HG02588 (cell line): ENCODE measurements at regions not wholly inside any gene's neighbourhood (a gene's known extent, or its start where the extent isn't known, plus 50 kb on each side); places are given as distances from the start of the nearest gene placed in this dataset.

Experiments
- ATAC-seq: cut with Tn5 transposase; IDR thresholded peaks from one replicate; pipeline ENCODE4 v1.9.1; 2021; ENCODE audit warnings: mild to moderate bottlenecking, moderate library complexity; ENCODE audit not compliant: unreplicated experiment

- ATAC-seq = no peak
Measured at GRCh38 chr7:3229904-3230470, 71.1 kb upstream of the SDK1 start.

DNA sequence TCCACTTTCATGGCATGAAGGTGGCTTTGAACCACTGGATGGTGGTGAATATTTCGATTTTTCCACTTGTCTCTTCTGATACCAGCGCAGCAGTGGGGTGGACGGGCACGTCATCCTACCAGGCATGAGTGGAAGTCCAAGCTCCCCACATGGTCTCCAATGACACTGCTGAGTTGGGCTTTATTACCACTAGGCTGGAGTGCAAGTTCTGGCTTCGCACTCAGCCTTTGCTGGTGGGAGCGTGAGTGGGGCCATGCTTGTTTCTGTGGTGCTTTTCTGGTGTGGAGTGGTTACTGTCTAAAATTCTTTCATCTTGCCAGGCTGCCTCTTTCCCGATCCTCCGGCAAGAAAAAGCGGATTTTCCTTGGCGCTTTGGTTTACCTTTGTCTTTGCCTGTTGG lies 70.1 kb upstream of the SDK1 start:
- ATAC-seq = no peak

GRCh38 chr7:3232228-3232627 lies 68.8 kb upstream of the SDK1 start:
- no peak for ATAC-seq

DNA sequence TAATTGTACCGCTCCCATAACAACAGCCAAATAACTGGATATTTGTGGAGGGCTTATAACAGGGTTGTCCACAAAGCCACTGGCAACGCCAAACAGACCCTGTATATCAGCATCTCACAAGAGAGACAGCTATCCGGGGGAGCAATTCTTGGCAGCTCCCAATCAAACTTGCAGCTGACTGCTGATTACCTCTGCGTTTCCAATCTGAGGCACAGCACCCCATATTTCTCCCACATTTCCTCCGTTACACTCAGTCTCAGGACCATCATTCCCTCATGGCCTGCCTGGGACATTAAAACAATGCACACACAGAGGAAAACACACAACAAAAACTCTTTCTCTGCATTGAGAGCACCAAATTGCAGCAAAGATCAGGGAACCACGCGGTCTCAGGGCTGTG lies 67.8 kb upstream of the SDK1 start:
- ATAC-seq = no peak

DNA sequence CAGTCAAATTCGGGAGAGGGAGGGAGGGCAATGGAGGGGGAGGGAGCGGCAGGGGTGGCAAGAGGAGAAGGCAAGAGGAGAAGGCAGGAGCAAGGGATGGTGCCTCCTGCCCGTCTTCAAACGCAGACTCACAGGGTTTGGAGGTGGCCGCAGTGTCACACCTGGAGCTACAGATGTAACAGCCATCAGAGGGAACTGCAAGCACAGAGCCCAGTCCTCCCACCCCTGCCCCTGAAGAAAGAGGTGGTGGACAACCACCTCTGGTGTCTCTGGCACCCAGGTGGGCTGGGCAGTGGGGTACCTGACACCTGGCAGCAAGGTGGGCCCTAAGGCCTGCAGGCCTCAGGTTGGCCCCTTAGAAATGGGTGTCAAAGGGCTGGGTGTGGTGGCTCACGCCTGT lies 67.0 kb upstream of the SDK1 start:
- no peak for ATAC-seq

DNA sequence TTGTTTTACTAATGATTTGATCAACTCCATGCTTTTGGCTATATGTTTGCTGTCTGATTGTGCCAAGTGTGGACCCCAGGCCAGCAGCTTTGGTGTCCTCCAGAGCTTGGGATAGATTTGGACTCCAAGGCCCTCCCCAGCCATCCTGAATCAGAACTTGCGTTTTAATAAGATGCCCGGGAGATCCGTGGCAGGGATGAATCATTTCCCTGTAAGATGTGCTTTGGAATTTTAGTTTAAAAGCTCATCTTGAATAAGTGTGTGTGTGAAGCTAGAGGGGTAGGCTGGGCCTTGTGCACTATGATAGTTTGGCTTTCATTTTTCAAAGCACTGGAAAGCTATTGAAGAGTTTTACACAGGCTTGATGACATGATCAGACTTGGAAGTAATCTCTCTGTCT lies 66.2 kb upstream of the SDK1 start:
- ATAC-seq = no peak

DNA sequence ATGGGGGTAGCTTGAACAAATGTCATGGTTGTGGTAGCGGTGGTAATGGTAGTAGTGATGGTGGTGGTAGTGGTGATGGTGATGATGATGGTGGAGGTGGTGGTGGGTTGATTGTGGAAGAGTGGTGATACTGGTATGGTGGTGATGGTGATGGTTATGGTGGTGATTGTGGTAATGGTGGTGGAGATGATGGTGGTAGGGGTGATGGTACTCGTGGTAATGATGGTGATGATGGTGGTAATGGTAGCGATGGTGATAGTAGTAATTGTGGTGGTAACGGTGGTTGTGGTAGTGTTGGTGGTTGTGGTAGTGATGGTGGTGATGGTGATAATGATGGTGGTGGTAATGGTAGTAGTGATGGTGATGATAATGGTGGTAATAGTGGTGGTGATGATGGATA lies 65.7 kb upstream of the SDK1 start:
- no peak for ATAC-seq

GRCh38 chr7:3236268-3236667 lies 64.8 kb upstream of the SDK1 start:
- ATAC-seq = no peak

DNA sequence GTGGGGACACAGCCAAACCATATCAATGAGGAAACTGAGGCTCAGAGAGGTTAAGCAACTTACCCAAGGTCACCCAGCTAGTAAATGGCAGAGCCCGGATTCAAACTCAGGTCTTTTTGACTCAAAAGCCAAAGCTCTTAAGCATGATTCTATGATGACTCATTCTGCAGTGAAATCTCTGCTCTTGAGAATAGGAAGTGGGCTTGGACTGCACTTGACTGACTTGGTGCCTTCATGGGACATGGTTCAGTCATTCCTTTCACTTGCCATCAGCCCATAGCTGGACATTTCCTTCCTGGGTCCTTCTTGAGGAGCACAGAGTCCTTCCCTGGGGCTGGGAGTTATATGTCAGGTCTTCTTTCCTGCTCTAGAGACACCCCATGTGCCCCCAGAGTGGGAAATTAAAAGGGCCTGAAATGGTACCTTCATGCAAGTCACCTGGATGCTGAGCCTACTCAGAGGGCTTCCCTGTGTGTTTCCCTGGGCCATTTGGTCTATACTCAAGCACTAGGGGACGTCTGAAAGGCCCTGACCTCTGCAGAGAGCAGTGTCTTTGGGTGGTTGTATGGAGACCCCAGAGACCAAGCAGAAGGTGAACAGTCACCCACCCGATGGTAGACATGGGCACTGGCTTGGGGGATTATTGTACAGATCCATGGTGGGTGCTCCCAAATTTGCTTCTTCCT lies 62.4 kb upstream of the SDK1 start:
- ATAC-seq = no peak

- ATAC-seq = no peak
Measured at GRCh38 chr7:3239291-3239691, 61.8 kb upstream of the SDK1 start.

GRCh38 chr7:3240826-3241430 lies 60.1 kb upstream of the SDK1 start:
- no peak for ATAC-seq

GRCh38 chr7:3241686-3242258 lies 59.3 kb upstream of the SDK1 start:
- no peak for ATAC-seq

GRCh38 chr7:3242398-3242972 lies 58.6 kb upstream of the SDK1 start:
- ATAC-seq = no peak

DNA sequence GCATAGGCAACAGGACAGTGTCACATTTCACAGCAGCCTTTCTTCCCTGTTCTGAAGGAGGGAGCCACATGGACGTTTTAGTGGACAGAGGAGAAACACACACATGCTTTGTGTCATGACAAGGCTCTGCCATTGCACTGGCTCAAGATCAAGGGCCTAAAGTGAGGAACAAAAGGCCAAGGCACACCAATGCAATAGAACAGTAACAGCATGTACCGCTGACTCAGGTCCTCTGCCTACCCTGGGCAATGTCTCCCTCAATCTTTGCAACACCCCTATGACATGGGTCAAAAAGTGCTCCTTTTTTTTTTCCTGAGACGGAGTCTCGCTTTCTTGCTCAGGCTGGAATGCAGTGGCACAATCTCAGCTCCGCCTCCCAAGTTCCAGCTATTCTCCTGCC lies 57.8 kb upstream of the SDK1 start:
- no peak for ATAC-seq

- ATAC-seq = no peak
Measured at GRCh38 chr7:3243680-3244079, 57.4 kb upstream of the SDK1 start.

- ATAC-seq = no peak
Measured at GRCh38 chr7:3244241-3244814, 56.7 kb upstream of the SDK1 start.

GRCh38 chr7:3245077-3245476 lies 56.0 kb upstream of the SDK1 start:
- no peak for ATAC-seq

- no peak for ATAC-seq
Measured at GRCh38 chr7:3245721-3246120, 55.3 kb upstream of the SDK1 start.

GRCh38 chr7:3246127-3246526 lies 54.9 kb upstream of the SDK1 start:
- ATAC-seq = no peak

DNA sequence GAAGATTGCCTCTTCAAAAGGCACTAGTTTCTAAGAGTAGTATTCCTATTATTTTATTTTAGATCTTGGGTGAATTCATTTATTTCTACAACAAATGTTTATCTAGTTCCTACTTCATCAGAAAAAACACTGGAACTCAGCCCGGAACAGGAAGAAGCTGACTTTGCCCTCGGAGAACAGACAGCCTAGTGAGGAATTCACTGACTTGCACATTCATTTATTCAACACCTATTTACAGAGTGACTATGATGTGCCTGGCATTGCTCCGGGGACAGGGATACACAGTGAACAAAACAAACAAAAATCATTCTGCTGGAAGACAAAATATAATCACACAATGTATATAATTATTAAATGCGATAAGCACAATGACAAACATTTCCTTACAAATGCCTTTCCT lies 54.4 kb upstream of the SDK1 start:
- ATAC-seq = no peak

DNA sequence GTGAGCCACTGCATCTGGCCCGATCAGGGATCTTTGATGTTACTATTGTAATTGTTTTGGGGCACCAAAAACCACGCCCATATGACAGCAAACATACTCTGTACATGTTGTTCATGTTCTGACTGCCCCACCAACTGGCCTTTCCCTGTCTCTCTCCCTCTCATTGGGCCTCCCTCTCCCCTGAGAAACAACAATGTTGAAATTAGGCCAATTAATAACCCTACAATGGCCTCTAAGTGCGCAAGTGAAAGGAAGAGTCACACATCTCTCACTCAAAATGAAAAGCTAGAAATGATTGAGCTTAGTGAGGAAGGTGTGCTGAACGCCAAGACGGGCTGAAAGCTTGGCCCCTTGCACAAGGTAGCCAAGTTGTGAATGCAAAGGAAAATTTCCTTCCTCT lies 50.3 kb upstream of the SDK1 start:
- no peak for ATAC-seq
